G401.6 (cell line): ENCODE measurements at regions not wholly inside any gene's neighbourhood (a gene's known extent, or its start where the extent isn't known, plus 50 kb on each side); places are given as distances from the start of the nearest gene placed in this dataset.

Experiments
- FAIRE-seq: peaks from 2 replicates; lab custom pipeline; 2012; peaks lifted over from hg19 to GRCh38; lab: Jason Lieb, UNC

DNA sequence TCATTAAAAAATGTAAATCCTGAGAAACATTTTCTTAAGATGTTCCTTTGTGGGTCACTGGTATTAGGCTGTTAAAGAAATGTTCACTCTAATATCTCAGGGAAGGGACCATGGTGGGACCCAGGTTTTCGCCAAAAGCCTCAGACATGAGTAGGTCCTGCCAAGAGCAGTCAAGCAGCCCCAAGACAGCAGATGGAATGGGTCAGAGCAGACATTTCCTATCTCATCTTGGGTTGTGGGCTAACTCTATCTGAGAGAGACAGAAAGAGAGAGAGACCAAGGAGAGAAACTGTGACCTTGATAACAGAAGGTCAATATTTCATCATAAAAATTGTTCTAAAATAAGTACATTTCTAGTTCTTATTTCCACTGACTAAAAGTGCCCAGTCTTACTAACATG is 661.7 kb downstream of the TSN start:
- FAIRE-seq = no peak

DNA sequence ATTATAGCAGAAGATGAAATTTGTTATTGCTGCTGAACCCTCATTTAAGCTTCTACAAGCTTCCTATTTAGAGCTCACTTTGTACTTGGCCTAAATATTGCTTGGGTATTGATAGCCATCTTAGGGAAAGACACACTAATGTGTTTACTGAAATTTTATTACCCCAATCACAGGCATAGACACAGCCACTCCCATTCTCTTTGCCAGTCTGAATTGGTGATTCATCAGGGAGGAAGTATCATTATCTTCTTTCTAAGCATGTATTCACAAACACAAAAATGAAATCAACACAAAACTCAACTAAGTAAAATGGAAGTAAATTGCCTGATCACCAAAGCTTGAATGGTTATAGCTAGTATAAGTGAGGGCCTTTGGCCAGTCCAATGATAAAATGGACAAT is 666.3 kb downstream of the TSN start:
- FAIRE-seq = no peak

DNA sequence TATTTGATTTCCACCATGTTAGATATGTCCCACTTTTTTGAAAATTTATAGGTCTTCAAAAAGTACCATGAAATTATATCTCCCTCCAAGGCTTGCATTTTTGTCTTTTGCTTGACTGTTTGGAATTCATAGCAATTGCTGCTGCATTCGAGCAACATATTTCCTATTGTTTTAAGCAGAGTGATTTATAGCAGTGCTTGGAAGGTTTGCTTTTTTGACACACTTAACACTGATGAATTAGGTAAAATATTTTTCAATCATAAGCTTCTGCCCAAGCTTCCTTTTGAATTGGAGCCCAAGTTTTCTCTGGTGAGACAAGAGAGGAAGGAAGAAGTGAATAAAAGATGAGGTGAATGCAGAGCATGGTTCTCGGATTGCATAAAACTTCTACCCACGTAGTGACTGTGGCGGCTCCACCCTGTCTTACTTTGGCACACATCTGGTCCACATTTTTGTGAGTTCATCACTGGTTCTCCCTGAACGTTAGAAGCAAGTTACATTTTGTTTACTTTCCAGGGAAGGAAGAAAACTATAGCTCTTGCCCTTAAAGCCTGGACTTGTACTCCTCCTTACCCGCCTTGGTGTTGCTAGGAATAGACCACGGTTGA is 667.0 kb downstream of the TSN start:
- FAIRE-seq = no peak

DNA sequence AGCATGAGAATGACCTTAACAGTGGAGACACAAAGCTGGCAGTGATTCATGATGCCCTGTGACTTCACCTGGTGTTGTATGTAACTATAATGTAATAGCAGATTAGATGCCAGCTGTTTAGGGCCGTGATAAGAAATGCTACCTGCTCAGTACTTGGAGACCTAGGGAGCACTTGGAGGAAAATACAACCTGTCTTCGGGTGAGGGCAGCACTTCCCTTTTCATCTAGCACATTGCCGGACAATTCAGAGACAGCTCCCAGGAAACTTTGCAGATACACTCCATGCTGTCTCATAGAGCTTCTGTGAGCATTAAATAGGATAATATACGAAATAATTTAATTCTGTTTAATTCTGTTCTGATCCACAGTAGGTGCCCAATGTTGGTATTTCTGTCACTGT is 668.5 kb downstream of the TSN start:
- FAIRE-seq = no peak

DNA sequence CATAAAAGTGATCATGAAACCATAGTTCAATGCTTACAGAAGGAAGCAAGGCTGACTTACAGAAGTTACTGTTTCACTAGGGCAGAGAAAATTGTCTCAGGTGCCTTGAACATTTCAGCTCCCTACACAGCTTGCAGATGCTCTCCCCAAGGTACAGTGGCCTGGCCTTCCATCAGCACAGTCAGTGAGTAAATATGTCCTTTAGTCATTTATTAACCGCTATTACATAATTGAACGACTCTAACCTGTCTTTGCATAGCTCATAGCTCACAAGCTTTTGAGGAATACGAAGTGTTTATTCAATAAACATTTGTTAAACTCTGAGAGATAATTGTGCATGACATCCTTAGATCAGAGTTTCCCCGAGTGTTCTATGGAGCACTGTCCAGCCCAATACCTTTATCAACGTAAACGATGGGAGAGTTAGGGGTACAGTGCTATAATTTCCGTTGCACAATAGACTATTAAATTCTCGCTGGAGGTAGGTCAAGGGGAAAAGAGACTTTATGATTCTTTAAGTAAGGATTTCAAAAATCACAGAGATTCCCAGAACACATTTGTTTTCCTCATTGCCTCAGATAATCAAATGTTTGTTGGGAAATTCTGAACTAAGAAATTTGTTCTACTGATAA is 677.8 kb downstream of the TSN start:
- no peak for FAIRE-seq

DNA sequence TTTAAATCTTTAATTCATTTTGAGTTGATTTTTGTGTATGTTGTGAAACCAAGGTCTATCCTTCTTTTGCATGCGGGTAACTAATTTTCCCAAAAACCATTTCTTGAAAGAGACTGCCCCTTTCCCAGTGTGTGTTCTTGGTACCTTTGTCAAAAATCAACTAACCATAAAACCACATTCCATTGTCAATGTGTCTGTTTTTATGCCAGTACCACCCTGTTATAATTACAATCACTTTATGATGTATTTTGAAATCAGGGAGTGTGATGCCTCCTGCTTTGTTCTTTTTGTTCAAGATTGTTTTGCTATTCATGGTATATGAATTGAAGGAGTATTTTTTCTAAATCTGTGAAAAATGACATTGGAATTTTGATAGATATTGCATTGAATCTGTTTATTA is 689.6 kb downstream of the TSN start:
- FAIRE-seq = no peak

DNA sequence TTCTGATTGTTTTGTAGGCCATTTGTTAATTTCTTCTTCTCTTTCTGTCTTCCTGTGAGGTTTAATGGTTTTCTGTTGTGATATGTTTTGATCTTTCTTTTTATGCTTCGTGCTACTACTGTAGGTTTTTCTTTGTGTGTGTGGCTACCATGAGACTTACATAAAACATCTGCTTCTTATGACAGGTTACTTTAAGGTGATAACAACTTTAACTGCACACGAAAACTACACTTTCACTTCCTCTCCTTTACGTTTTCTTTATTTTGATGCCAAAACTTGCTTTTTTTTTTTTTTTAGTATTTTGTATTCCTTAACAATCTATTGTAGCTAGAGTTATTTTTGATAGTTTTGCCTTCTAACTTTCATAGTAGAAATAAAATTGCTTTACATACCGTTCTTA is 691.3 kb downstream of the TSN start:
- no peak for FAIRE-seq

DNA sequence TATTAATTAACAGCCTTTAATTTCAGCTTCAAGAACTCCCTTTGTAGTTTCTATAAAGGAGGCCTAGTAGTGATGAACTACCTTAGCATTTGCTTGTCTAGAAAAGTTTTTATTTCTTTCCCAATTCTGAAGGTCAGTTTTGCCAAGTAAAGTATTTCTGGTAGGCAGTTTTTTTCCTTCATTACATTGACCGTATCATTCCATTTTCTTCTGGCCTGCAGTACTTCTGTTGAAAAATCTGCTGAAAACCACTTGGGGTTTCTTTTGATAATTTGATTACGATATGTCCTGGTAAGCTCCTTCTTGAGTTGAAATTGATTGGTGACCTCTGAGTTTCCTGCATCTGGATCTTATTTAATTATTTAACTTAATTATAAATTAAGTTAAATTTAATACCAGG is 691.8 kb downstream of the TSN start:
- FAIRE-seq = no peak

DNA sequence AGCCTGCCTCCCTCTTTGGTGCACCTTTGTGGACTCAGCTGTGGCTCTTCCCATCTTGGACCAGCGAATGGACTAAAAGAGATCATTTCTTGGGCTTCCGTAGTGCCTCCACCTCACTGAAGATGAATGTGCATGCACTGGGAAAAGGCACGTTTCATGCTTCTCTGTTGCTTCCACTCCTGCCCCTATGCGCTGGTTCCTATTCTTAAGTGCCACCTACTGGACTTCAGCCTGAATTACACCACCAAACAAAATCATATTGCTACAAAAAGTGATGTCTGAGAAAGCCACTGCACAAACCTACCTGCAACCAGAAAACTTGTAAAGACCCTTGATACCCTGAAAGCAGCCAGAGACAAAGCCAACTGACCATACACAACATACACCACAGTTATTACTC is 695.6 kb downstream of the TSN start:
- no peak for FAIRE-seq

DNA sequence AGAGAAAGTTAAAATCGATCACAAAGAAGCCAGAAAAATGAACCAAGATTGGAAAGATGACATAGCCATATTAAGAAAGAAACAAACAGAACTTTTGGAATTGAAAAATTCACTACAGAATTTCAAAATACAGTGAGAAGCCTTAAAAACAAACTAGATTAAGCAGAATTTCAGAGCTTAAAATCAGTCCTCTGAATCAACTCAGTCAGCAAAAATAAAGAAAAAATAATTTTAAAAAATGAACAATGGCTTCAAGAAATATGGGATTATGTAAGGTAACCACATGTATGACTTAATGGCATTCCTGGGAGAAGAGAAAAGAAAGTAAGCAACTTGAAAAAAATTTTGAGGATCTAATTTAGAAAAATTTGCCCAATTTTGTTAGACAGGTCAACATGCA is 696.2 kb downstream of the TSN start:
- no peak for FAIRE-seq

DNA sequence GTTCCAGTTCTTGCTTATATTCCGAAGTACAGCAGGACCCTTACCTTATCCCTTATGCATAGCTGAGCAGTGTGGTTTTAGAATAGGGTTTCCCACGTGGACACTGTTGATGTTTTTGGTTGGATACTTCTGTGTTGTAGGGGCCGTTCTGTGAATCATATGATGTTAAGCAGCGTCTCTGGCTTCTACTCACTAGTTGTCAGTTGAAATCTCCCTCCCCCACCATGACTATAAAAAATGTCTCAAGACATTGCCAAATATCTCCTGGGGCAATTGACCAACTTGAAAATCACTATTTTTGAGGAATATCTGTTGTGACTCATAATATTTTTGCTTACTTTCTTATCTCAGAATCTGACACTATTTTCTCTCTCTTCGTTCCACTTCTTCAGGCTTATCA is 713.7 kb downstream of the TSN start:
- FAIRE-seq = no peak

DNA sequence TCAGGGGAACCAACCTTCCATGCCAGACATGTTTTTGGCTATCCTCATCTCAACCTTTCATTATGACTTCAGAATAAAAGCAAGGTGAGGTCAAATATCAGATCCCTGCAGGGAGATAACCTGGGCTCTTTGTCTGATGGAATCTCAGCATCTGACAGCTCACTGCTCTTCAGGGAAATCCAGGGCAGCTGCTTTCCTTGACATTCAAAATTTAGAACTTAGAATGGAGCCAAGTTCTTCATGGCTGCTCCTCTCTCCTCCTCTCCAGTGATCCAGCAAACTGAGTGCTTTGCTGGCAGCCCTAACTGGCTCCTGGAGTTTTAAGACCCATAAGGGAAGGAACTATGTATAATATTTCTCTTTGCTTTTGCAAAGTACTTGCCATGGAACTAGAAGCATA is 716.3 kb downstream of the TSN start:
- no peak for FAIRE-seq

DNA sequence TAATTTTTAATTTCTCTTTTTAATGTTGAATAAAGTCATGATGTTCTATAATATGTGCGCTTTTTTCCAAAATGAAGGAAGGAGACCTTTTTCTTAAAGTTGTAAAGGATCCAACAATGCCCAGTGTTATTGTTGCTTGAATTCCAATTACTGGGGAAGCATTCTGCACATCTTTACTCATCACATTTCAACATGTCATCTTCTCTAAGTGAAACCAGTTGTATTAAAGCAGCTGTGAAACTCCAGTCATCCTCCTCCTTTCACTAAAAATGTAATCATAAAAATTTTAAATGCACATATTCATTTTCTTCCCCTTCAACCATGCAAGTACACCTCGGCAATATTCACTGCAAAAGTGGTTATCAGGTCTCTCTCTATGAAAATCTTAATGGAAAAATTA is 722.7 kb downstream of the TSN start:
- FAIRE-seq = no peak

DNA sequence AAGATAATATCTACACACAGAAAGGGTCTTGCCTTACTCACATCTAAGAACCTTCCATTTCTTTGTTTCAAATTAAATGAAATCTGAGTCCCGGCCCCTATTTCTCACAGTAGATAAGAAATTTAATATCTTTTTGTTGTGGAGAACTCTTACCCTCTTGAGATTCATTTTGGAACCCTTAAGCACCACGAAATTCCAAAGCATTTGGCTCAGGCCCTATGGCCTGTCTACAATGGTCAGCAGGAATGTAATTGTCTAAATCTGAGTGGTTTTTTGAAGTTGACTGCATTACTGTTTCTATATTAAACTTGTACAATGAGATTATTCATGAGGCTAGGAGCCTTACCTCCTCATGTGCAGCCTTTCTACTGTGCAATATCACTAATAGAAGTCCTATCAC is 723.3 kb downstream of the TSN start:
- no peak for FAIRE-seq

DNA sequence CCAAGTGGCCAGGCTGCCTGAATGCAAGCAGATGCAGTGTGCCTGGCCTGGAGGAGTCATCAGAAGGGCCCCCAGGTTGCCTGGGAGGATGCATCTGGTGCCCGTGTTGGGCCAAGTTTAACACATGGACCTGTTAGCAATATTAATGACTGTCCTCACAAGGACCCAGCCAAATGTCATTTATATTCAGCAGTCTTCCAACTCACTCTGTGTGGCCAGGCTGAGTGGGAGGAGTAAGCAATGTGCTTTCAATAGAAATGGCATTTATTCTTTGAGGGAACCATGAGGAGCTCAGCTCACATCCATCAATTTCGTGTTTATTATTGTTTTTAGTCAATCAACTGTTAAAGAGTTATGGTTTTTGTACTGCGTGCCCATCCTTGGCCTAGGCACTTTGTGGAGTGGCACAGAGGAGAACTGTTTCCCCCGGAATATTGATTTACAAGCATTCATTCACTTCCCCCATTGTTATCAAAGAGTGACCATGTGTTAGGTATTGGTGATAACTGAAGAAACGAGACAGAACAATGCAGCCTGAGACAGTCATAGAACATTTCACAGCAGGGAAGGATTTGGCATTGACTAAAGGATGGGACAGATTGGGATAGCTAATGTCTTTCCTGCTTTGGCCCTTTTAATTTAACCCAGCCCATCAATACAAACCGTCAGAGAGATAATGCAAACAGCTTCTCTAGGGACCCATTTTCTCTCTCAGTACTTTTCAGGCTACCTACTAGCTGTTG is 725.2 kb downstream of the TSN start:
- FAIRE-seq = no peak

DNA sequence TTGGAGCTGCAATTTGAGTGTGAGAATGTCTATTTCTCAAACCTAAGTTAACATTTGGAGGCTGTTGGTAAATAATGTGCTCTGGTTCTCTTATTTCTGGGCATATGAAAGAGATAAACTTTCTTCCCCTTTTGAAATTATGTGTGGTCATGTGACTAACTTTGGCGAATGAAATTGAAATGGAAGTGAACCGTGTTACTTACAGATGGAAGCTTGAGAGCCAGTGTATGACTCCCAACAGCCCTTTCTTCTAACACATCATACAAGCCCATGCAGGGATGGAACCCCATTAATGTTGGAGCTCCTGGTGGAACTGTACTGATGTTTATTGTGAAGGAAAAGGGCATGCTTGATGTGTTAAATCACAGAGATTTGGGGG is 725.8 kb downstream of the TSN start:
- FAIRE-seq = no peak

DNA sequence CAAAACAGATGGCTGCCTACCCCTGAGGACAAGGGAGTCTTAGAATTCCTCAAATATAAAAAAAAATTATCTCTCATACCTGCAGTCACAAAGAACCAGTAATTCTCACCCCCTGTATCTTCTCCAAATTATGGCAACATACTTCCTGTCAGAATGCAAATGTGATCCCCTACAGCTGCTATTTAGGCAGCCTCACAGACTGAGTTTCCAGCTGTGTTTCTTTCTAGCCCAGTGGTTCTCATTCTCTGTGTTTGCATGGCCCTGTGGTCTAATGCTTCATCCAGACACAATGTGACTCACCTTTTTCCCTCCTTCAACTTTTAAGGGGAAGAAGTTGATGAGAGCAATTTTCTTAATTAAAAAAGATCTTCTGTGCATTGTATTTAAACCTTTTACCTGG is 726.3 kb downstream of the TSN start:
- no peak for FAIRE-seq

DNA sequence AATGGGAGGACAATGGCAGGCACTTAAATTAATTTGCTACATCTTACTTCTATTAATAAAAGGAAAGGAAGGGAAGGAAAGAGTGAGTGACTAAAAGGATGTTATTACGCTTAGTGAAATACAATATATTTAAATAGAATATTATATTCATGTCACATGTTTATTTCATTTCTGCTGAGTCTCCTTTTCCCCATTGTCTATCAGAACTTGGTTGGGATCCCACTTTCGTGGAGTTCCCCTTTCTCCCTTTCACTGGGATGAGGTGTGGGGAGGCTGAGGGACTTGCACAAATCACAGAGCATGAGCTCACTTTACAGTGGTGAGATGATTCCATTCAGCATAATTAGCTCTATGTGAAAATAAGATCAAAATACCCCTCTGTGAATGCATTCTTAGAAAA is 730.6 kb downstream of the TSN start:
- no peak for FAIRE-seq

DNA sequence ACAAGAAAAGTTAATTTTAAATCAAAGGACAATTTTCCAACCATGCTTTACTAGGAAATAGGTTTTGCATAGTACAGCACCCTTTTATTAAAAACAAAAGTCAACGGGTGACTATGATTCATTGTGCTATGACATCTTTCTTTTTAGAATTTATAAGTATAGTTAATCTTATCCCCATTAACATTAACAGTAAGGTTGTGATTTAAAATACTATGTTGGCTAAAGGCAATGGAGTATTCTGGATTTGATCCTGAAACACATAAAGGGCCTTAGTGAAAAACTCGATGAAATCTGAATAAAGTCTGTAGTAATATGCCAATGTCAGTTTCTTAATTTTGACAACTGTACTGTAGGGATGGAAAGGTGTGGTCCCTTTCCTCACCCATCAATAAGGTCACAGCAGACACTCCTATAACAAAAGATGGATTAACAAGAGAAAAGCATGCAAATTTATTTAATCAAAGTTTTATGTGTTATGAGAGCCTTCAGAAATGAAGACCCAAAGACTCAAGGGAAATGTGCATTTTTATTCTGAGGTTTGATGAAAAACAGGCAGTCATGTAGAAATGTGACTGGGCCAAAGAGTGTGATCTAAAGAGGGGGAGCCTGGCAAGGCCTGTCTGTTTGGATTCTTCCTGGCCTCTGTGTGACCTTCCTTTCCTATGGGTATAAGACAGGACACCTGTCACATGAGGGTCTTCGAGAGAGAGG is 731.4 kb downstream of the TSN start:
- FAIRE-seq = no peak

DNA sequence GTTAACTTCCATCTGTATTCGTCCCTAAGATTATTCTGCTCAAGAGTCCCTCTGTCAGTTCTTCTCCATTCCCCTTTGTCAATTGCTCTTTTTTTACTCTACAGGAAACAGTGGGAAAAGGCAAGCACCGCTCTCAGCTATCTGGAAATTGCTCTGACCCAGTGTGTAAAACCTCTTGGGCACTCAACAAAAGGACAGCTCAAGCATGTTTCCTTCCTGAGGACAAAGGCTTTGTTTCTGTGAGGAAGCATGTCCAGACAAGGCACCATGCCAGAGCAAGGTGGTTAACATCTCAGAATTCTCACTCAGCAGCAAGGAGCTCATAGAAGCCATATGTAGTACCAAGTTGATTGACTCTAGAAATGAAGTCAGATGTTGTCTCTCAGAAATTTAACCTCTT is 735.6 kb downstream of the TSN start:
- FAIRE-seq = no peak

DNA sequence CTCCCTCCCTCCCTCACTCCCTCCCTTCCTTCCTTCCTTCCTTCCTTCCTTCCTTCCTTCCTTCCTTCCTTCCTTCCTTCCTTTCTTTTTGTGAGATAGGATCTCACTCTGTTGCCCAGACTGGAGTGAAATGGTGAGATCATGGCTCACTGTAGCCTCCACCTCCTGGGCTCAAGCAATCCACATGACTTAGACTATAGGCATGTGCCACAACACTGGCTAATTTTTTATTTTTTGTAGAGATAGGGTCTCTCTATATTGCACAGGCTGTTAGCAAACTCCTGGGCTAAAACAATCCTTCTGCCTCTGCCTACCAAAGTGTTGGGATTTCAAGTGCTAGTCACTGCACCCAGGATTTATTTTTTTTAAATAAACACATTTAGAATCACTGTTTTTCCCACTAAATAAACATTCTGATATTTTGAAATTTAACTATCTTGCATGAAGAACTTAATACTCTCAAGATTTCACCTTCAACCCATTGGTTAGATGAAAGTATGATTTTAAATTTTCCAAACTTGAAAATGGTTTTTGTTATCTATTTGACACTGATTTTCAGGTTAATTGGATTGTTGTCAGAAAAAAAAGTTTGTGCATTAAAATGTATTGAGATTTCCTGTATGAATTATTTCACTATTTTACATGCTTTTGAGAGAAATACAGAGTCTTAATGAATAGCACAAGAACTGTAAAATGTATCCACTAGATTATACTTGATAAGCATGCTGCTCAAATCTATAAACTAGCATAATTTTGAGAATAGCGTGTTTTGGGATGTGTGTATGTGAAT is 745.1 kb downstream of the TSN start:
- FAIRE-seq = no peak

DNA sequence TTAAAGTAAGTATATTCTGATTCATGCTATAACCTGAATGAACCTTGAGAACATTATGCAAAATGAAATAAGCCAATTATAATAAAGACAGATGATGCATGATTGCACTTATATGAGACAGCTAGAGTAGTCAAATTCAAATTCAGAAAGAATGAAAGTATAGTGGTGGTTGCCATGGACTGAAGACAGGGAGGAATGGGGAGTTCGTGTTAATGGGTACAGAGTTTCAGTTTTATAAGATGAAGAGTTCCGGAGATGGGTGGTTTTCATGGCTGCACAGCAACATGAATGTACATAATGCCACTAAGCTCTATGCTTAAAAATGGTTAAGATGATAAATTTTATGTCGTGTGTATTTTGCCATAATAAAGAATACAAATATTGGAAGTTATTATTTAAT is 751.2 kb downstream of the TSN start:
- FAIRE-seq = no peak

DNA sequence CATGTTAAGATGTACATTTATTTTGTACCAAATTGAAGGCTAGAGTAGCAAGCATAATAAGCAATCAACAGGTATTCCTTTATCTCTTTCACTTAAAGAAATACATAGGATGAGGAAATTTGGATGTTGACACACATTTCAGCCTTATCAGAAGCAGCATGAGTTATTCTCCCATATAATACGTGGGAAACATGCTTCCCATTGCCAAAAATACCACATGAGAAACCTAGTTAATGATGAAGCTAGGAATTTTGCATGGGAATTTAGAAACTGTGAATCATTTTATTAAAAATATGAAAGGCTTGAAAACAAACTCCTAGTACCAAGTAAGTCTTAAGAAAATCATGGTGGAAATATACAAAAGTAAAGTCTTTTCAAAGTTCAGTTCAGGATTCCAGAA is 751.8 kb downstream of the TSN start:
- no peak for FAIRE-seq
